ENCODE measurements at regions not wholly inside any gene's neighbourhood (a gene's known extent, or its start where the extent isn't known, plus 50 kb on each side); places are given as distances from the start of the nearest gene placed in this dataset.

GRCh38 chr5:2507611-2508010 lies 243.9 kb downstream of the IRX2 start:
- H3K9ac ChIP-seq (ENCODE audit: low read length), result no peak overlapping the region

GRCh38 chr5:2506603-2507002 lies 244.9 kb downstream of the IRX2 start:
- Histone ChIP-seq H3K27me3 (ENCODE audit: low read length) (no peaks in the 10 kb centered on the region), H3K4me3 (ENCODE audit: insufficient read depth, low read length, poor library complexity, severe bottlenecking) (no peak overlapping the region), H3K9me3 (ENCODE audit: insufficient read depth, low read length) (no peaks in the 10 kb centered on the region), H3K9me2 (replicated peaks; ENCODE audit: insufficient read depth, low read length) (no peaks in the 10 kb centered on the region), H3K9ac (ENCODE audit: low read length) (no peak overlapping the region), H3K4me2 (ENCODE audit: low read depth, low read length, poor library complexity, severe bottlenecking) (no peak overlapping the region), H4K20me1 (ENCODE audit: low read depth, low read length) (no peaks in the 10 kb centered on the region), H3K36me3 (ENCODE audit: low read length) (no peaks in the 10 kb centered on the region), H3K79me2 (ENCODE audit: insufficient read depth, low read length) (no peaks in the 10 kb centered on the region), H3K27ac (ENCODE audit: low read depth, low read length) (no peak overlapping the region), H3F3A (ENCODE audit: insufficient read depth) (no peaks in the 10 kb centered on the region), H2AFZ (ENCODE audit: low read depth, low read length, severe bottlenecking) (no peak overlapping the region)
- TF ChIP-seq CTCF (IDR thresholded peaks at IDR 0.05; ENCODE audit: insufficient read depth, low read length, poor library complexity, severe bottlenecking) (no peak), EZH2phosphoT487 (conservative IDR thresholded peaks at IDR 0.05; ENCODE audit: low read length) (no peak)

More at GRCh38 chr5:2507611-2508010, 243.9 kb downstream of the IRX2 start:
- Histone ChIP-seq H4K20me1 (ENCODE audit: low read depth, low read length) (no peaks in the 10 kb centered on the region), H3K79me2 (ENCODE audit: insufficient read depth, low read length) (no peaks in the 10 kb centered on the region), H3F3A (ENCODE audit: insufficient read depth) (no peaks in the 10 kb centered on the region), H3K27ac (ENCODE audit: low read depth, low read length) (no peak overlapping the region), H3K27me3 (ENCODE audit: low read length) (no peaks in the 10 kb centered on the region), H3K36me3 (ENCODE audit: low read length) (no peaks in the 10 kb centered on the region), H3K4me3 (ENCODE audit: insufficient read depth, low read length, poor library complexity, severe bottlenecking) (no peak overlapping the region), H2AFZ (ENCODE audit: low read depth, low read length, severe bottlenecking) (no peak overlapping the region), H3K9me2 (replicated peaks; ENCODE audit: insufficient read depth, low read length) (no peaks in the 10 kb centered on the region), H3K9me3 (ENCODE audit: insufficient read depth, low read length) (no peaks in the 10 kb centered on the region), H3K4me2 (ENCODE audit: low read depth, low read length, poor library complexity, severe bottlenecking) (no peak overlapping the region)
- no peak for TF ChIP-seq EZH2phosphoT487 (conservative IDR thresholded peaks at IDR 0.05; ENCODE audit: low read length)

- Histone ChIP-seq H2AFZ (ENCODE audit: low read depth, low read length, severe bottlenecking) (no peak overlapping the region), H4K20me1 (ENCODE audit: low read depth, low read length) (no peaks in the 10 kb centered on the region), H3K9me2 (replicated peaks; ENCODE audit: insufficient read depth, low read length) (no peaks in the 10 kb centered on the region), H3K79me2 (ENCODE audit: insufficient read depth, low read length) (no peaks in the 10 kb centered on the region), H3K36me3 (ENCODE audit: low read length) (no peaks in the 10 kb centered on the region), H3K27ac (ENCODE audit: low read depth, low read length) (no peak overlapping the region), H3K9ac (ENCODE audit: low read length) (no peak overlapping the region), H3K4me2 (ENCODE audit: low read depth, low read length, poor library complexity, severe bottlenecking) (no peak overlapping the region), H3F3A (ENCODE audit: insufficient read depth) (no peaks in the 10 kb centered on the region), H3K4me3 (ENCODE audit: insufficient read depth, low read length, poor library complexity, severe bottlenecking) (no peak overlapping the region), H3K27me3 (ENCODE audit: low read length) (no peaks in the 10 kb centered on the region), H3K9me3 (ENCODE audit: insufficient read depth, low read length) (0 out of 2 replicates have a peak, but pooled peaks cover 5% of the 10 kb centered on the region)
- TF ChIP-seq EZH2phosphoT487 (conservative IDR thresholded peaks at IDR 0.05; ENCODE audit: low read length) (no peak), CTCF (IDR thresholded peaks at IDR 0.05; ENCODE audit: insufficient read depth, low read length, poor library complexity, severe bottlenecking) (no peak)
Measured at GRCh38 chr5:2505217-2505616, 246.3 kb downstream of the IRX2 start.

- no peaks in the 10 kb centered on the region for H3K27me3 ChIP-seq (ENCODE audit: low read length)
- H3F3A ChIP-seq (ENCODE audit: insufficient read depth), result no peaks in the 10 kb centered on the region
- 0 out of 2 replicates have a peak, but pooled peaks cover 4% of the 10 kb centered on the region for H3K36me3 ChIP-seq (ENCODE audit: low read length)
- TF ChIP-seq EZH2phosphoT487 (conservative IDR thresholded peaks at IDR 0.05; ENCODE audit: low read length), result no peak
- no peak for TF ChIP-seq CTCF (IDR thresholded peaks at IDR 0.05; ENCODE audit: insufficient read depth, low read length, poor library complexity, severe bottlenecking)
- no peaks in the 10 kb centered on the region for H3K9me2 ChIP-seq (replicated peaks; ENCODE audit: insufficient read depth, low read length)
- no peak overlapping the region for H3K4me2 ChIP-seq (ENCODE audit: low read depth, low read length, poor library complexity, severe bottlenecking)
- H3K79me2 ChIP-seq (ENCODE audit: insufficient read depth, low read length), result no peaks in the 10 kb centered on the region
- H3K9me3 ChIP-seq (ENCODE audit: insufficient read depth, low read length), result 0 out of 2 replicates have a peak, but pooled peaks cover 5% of the 10 kb centered on the region
- H4K20me1 ChIP-seq (ENCODE audit: low read depth, low read length), result no peaks in the 10 kb centered on the region
- H3K4me3 ChIP-seq (ENCODE audit: insufficient read depth, low read length, poor library complexity, severe bottlenecking), result no peak overlapping the region
- H3K27ac ChIP-seq (ENCODE audit: low read depth, low read length), result no peak overlapping the region
- no peak overlapping the region for H3K9ac ChIP-seq (ENCODE audit: low read length)
- no peak overlapping the region for H2AFZ ChIP-seq (ENCODE audit: low read depth, low read length, severe bottlenecking)
Measured at GRCh38 chr5:2502970-2503594, 248.4 kb downstream of the IRX2 start.
